ENCODE measurements at regions not wholly inside any gene's neighbourhood (a gene's known extent, or its start where the extent isn't known, plus 50 kb on each side); places are given as distances from the start of the nearest gene placed in this dataset.
"Not testable (repeated sequence)": the region's sequence is repeated elsewhere in the genome, so short reads cannot be mapped to it uniquely, and the experiment has no call there.

DNA sequence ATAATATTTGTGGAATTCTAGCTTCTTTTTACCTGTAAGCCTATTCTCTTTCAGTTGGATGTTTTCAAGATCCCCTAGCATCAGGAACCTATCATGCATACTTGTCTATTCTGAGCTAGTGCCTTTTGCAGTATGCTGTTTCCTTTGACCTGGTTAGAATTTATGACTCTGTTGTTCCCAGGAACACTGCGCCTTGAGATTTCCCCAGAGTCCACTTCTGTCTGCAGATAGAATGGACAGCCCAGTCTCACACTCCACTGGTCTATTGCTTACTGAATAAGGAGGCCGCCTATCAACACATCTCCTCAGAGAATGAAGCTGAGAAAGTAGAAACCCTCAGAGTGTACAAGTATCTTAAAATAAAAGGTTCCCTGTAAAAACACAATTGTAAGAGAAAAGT is 465.1 kb upstream of the GALNTL6 start:
- H3K27me3 ChIP-seq (ENCODE audit: control insufficient read depth, insufficient read depth, low read length) = no peaks in the 10 kb centered on the region
- H3K4me2 ChIP-seq (ENCODE audit: low read length) = no peak overlapping the region
- H3K4me3 ChIP-seq (ENCODE audit: low read depth, low read length) = no peak overlapping the region
- no peaks in the 10 kb centered on the region for H3K4me1 ChIP-seq
- H2AFZ ChIP-seq = no peak overlapping the region
- no peaks in the 10 kb centered on the region for H3K36me3 ChIP-seq (ENCODE audit: control insufficient read depth, insufficient read depth, low read length)
- no peak for TF ChIP-seq CTCF (IDR thresholded peaks at IDR 0.05)
- no peaks in the 10 kb centered on the region for H3K79me2 ChIP-seq
- no peak overlapping the region for H3K9ac ChIP-seq
- no peaks in the 10 kb centered on the region for H3K9me3 ChIP-seq (ENCODE audit: control insufficient read depth, low read length)
- H3K27ac ChIP-seq = no peak overlapping the region

- no peaks in the 10 kb centered on the region for H3K9me3 ChIP-seq (ENCODE audit: control insufficient read depth, low read length)
- H3K27me3 ChIP-seq (ENCODE audit: control insufficient read depth, insufficient read depth, low read length) = no peaks in the 10 kb centered on the region
- H3K4me2 ChIP-seq (ENCODE audit: low read length) = no peak overlapping the region
- H3K9ac ChIP-seq = no peak overlapping the region
- H2AFZ ChIP-seq = no peak overlapping the region
- no peak overlapping the region for H3K27ac ChIP-seq
- no peak for TF ChIP-seq CTCF (IDR thresholded peaks at IDR 0.05)
- H3K4me1 ChIP-seq = no peaks in the 10 kb centered on the region
- H3K36me3 ChIP-seq (ENCODE audit: control insufficient read depth, insufficient read depth, low read length) = no peaks in the 10 kb centered on the region
- no peaks in the 10 kb centered on the region for H3K79me2 ChIP-seq
- H3K4me3 ChIP-seq (ENCODE audit: low read depth, low read length) = no peak overlapping the region
Measured at GRCh38 chr4:171342646-171343045, 470.6 kb upstream of the GALNTL6 start.

GRCh38 chr4:171340258-171340657 is 472.9 kb upstream of the GALNTL6 start:
- H3K9ac ChIP-seq = no peak overlapping the region
- no peak overlapping the region for H3K4me3 ChIP-seq (ENCODE audit: low read depth, low read length)
- H3K79me2 ChIP-seq = no peaks in the 10 kb centered on the region
- H3K4me1 ChIP-seq = no peaks in the 10 kb centered on the region
- H3K36me3 ChIP-seq (ENCODE audit: control insufficient read depth, insufficient read depth, low read length) = no peaks in the 10 kb centered on the region
- no peaks in the 10 kb centered on the region for H3K9me3 ChIP-seq (ENCODE audit: control insufficient read depth, low read length)
- TF ChIP-seq CTCF (IDR thresholded peaks at IDR 0.05) = no peak
- H2AFZ ChIP-seq = no peak overlapping the region
- no peak overlapping the region for H3K27ac ChIP-seq
- no peak overlapping the region for H3K4me2 ChIP-seq (ENCODE audit: low read length)
- no peaks in the 10 kb centered on the region for H3K27me3 ChIP-seq (ENCODE audit: control insufficient read depth, insufficient read depth, low read length)

- no peaks in the 10 kb centered on the region for H3K4me1 ChIP-seq
- H2AFZ ChIP-seq = no peak overlapping the region
- TF ChIP-seq CTCF (IDR thresholded peaks at IDR 0.05) = no peak
Measured at GRCh38 chr4:171334549-171334948, 478.7 kb upstream of the GALNTL6 start.

DNA sequence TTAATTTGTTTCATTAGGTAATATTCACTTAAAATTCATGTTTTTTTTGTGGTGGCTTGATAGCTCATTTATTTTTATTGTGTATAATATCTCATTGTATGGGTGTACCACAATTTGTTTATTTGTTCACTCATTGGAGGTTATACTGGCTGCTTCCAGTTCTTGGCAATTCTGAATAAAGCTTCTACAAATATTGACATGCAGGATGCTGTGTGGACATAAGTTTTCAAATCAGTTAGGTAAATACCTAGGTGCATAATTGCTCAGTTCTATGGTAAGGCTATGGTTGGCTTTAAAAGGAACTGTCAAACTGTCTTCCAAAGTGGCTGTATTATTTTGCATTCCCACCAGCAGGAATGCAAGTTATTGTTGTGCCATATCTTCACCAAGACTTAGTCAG is 504.5 kb upstream of the GALNTL6 start:
- no peak for TF ChIP-seq CTCF (IDR thresholded peaks at IDR 0.05)
- Histone ChIP-seq H3K27ac (no peak overlapping the region), H3K4me3 (ENCODE audit: low read depth, low read length) (no peak overlapping the region), H3K79me2 (no peaks in the 10 kb centered on the region), H3K27me3 (ENCODE audit: control insufficient read depth, insufficient read depth, low read length) (no peaks in the 10 kb centered on the region), H3K9ac (no peak overlapping the region), H3K9me3 (ENCODE audit: control insufficient read depth, low read length) (no peaks in the 10 kb centered on the region), H2AFZ (no peak overlapping the region), H3K36me3 (ENCODE audit: control insufficient read depth, insufficient read depth, low read length) (no peaks in the 10 kb centered on the region), H3K4me2 (ENCODE audit: low read length) (no peak overlapping the region), H3K4me1 (no peaks in the 10 kb centered on the region)

More at GRCh38 chr4:171334549-171334948, 478.7 kb upstream of the GALNTL6 start:
- H3K4me3 ChIP-seq (ENCODE audit: low read depth, low read length) = no peak overlapping the region
- no peak overlapping the region for H3K27ac ChIP-seq
- H3K79me2 ChIP-seq = no peaks in the 10 kb centered on the region
- no peaks in the 10 kb centered on the region for H3K27me3 ChIP-seq (ENCODE audit: control insufficient read depth, insufficient read depth, low read length)
- H3K4me2 ChIP-seq (ENCODE audit: low read length) = no peak overlapping the region
- H3K9me3 ChIP-seq (ENCODE audit: control insufficient read depth, low read length) = no peaks in the 10 kb centered on the region
- no peaks in the 10 kb centered on the region for H3K36me3 ChIP-seq (ENCODE audit: control insufficient read depth, insufficient read depth, low read length)
- no peak overlapping the region for H3K9ac ChIP-seq

GRCh38 chr4:171298048-171298718 is 515.0 kb upstream of the GALNTL6 start:
- H3K9me3 ChIP-seq (ENCODE audit: control insufficient read depth, low read length); H3K9ac ChIP-seq; H3K79me2 ChIP-seq; H3K27ac ChIP-seq; H3K4me3 ChIP-seq (ENCODE audit: low read depth, low read length); H2AFZ ChIP-seq; H3K4me1 ChIP-seq; H3K4me2 ChIP-seq (ENCODE audit: low read length); H3K36me3 ChIP-seq (ENCODE audit: control insufficient read depth, insufficient read depth, low read length); H3K27me3 ChIP-seq (ENCODE audit: control insufficient read depth, insufficient read depth, low read length): not testable (repeated sequence)

Measured in parathyroid adenoma (tissue), 2 donors.